DND-41 (cell line): ENCODE measurements at regions not wholly inside any gene's neighbourhood (a gene's known extent, or its start where the extent isn't known, plus 50 kb on each side); places are given as distances from the start of the nearest gene placed in this dataset.

Experiments
- ATAC-seq: fragments of 200-7000 bp; cut with Tn5 transposase; 3 replicates; pipeline ENCODE4 v1.9.1; 2021; ENCODE audit warnings: low read depth; ENCODE audit not compliant: insufficient read depth
- DNase-seq: peaks from one replicate; pipeline ENCODE4 v3.0.0-alpha.2; 2020
- H2AFZ ChIP-seq: 2 replicates; pipeline ENCODE4 v1.6.0; 2012; ENCODE audit warnings: low read depth, low read length
- H3K27ac ChIP-seq: 2 replicates; pipeline ENCODE4 v1.5.1; 2012; ENCODE audit warnings: low read length, inconsistent platforms
- H3K27me3 ChIP-seq: fragments of 200-600 bp; sonication (generic); 2 replicates; pipeline ENCODE4 v1.6.0; 2012; ENCODE audit warnings: low read length, mild to moderate bottlenecking, inconsistent platforms; ENCODE audit not compliant: insufficient read depth, poor library complexity
- H3K36me3 ChIP-seq: 2 replicates; pipeline ENCODE4 v1.5.1; 2012; ENCODE audit warnings: low read length, inconsistent platforms; ENCODE audit not compliant: insufficient read depth
- H3K4me1 ChIP-seq: 2 replicates; pipeline ENCODE4 v1.5.1; 2012; ENCODE audit warnings: mild to moderate bottlenecking, low read length; ENCODE audit not compliant: insufficient read depth
- H3K4me2 ChIP-seq: 2 replicates; pipeline ENCODE4 v1.6.0; 2012; ENCODE audit warnings: mild to moderate bottlenecking, moderate library complexity, low read length, inconsistent platforms; ENCODE audit not compliant: insufficient read depth
- H3K4me3 ChIP-seq, 2 experiments: fragments of 200-600 bp in 1 of 2; shearing (Covaris generic) in 1 of 2; 2 replicates each; pipeline ENCODE4 v1.5.1; 2012 to 2016; ENCODE audit warnings: inconsistent platforms in 2 of 2, low read length in 2 of 2, mild to moderate bottlenecking in 2 of 2, low read depth in 1 of 2, moderate library complexity in 1 of 2
- H3K79me2 ChIP-seq: 2 replicates; pipeline ENCODE4 v1.6.0; 2012; ENCODE audit warnings: low read length, inconsistent platforms; ENCODE audit not compliant: insufficient read depth
- H3K9ac ChIP-seq: 2 replicates; pipeline ENCODE4 v1.6.0; 2012; ENCODE audit warnings: low read depth, mild to moderate bottlenecking, inconsistent platforms, low read length, moderate library complexity
- H3K9me3 ChIP-seq: 2 replicates; pipeline ENCODE4 v1.5.1; 2012; ENCODE audit warnings: low read length, moderate library complexity, mild to moderate bottlenecking, inconsistent platforms; ENCODE audit not compliant: insufficient read depth, severe bottlenecking
- H4K20me1 ChIP-seq: 2 replicates; pipeline ENCODE4 v1.6.0; 2012; ENCODE audit warnings: low read length; ENCODE audit not compliant: insufficient read depth
- EZH2 ChIP-seq: IDR thresholded peaks from 3 replicates; pipeline ENCODE4 v1.6.1; 2012; ENCODE audit warnings: borderline replicate concordance, low read depth, mild to moderate bottlenecking, moderate library complexity, low read length, inconsistent platforms; ENCODE audit not compliant: severe bottlenecking
- TF ChIP-seq, protein P1 (sequence below): IDR thresholded peaks from 2 replicates; pipeline ENCODE4 v1.5.1; 2012; ENCODE audit warnings: borderline replicate concordance, low read length, moderate library complexity, mild to moderate bottlenecking; ENCODE audit not compliant: poor library complexity, severe bottlenecking; ENCODE audit errors: extremely low read depth

DNA sequence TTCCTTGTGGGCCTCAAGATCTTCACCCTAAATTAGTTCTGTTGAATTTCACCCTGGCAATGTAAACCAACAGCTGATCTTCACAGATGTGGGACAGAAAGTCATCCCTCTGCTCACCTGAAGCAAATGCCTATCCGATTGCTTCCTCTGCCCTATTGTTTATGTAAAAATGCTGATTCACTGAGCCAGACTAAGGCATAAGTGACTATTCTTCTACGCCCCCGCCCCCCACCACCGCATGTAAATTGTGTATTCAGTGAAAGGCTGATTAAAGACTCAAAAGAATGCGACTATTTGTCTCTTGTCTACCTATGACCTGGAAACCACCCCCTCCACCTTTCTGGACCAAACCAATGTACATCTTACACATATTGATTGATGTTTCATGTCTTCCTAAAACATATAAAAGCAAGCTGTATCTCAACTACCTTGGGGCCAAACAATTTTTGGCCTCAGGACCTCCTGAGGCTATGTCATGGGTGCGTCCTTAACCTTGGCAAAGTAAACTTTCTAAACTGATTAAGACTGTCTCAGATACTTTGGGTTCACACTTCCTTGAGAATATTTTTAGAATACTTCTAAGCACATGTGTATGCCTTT, 129.7 kb upstream of the BOD1 start:
- Histone ChIP-seq H3K27me3 (no peaks in the 10 kb centered on the region), H3K36me3 (no peaks in the 10 kb centered on the region), H3K4me1 (peaks cover 10% of the 10 kb centered on the region; the same call in 1 of the 2 replicates), H3K9ac (no peak overlapping the region), H3K79me2 (no peaks in the 10 kb centered on the region), H3K27ac (no peak overlapping the region), H2AFZ (no peak overlapping the region), H4K20me1 (no peaks in the 10 kb centered on the region), H3K4me2 (no peak overlapping the region), H3K9me3 (no peaks in the 10 kb centered on the region), H3K4me3 (no peak overlapping the region)
- ATAC-seq (no peak), DNase-seq (no peak)
- TF ChIP-seq EZH2 = no peak
- TF ChIP-seq, protein P1, sequence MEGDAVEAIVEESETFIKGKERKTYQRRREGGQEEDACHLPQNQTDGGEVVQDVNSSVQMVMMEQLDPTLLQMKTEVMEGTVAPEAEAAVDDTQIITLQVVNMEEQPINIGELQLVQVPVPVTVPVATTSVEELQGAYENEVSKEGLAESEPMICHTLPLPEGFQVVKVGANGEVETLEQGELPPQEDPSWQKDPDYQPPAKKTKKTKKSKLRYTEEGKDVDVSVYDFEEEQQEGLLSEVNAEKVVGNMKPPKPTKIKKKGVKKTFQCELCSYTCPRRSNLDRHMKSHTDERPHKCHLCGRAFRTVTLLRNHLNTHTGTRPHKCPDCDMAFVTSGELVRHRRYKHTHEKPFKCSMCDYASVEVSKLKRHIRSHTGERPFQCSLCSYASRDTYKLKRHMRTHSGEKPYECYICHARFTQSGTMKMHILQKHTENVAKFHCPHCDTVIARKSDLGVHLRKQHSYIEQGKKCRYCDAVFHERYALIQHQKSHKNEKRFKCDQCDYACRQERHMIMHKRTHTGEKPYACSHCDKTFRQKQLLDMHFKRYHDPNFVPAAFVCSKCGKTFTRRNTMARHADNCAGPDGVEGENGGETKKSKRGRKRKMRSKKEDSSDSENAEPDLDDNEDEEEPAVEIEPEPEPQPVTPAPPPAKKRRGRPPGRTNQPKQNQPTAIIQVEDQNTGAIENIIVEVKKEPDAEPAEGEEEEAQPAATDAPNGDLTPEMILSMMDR = no peak

DNA sequence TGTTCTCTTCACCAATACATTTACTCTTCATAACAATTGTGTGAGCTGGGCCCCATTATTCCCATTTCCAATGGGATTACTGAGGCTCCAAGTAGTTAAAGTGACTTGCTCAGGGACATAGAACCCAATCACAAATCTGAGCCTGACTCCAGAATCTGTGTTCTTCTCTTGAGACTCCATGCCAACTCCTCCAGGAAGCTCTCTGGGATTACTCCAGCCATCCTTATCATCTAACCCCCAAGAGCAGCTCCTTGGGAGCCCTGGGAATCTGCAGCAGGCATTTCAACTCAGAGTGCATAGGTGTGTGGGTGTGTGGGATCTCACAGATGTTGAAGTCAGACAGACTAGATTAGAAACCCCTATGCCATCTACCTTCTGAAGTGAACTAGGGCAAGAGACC, 131.4 kb upstream of the BOD1 start:
- H3K27ac ChIP-seq = no peak overlapping the region

DNA sequence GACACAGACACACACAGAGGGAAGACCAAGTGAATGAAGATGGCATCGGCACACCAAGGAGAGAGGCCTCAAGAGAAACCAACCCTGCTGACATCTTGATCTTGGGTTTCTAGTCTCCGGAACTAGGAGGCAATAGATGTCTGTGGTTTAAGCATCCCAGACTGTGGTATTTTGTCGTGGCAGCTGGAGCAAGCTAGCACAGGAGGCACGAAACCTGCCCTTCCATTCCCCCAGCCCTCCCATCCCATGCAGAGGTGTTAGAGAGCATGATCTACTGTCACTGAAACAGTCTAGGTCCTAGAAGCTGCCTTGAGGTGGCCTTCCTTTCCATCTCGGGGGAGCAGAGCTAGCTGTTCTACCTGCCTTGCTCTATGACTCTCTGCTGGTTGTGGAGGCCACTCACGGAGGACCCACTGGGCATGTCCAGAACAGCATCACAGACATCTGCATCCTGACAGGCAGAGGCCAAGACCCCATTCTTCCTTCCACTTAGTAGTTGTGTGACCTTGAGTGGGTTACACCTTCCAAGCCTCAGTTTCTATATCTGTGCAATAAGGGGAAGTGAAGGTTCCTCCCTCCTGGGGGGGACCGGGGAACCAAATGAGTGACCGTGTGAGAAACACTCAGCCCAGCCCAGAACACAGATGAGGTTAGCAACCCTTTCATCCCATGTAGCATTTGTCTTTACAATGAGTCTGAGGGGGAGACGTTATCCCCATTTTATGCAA, 134.3 kb upstream of the BOD1 start:
- no peaks in the 10 kb centered on the region for H4K20me1 ChIP-seq
- H3K4me3 ChIP-seq = no peak overlapping the region
- ATAC-seq = peak; percentile 88
- H3K79me2 ChIP-seq = no peaks in the 10 kb centered on the region
- no peak overlapping the region for H3K27ac ChIP-seq
- H3K4me1 ChIP-seq = no peaks in the 10 kb centered on the region
- DNase-seq = peak; percentile 31
- no peaks in the 10 kb centered on the region for H3K36me3 ChIP-seq
- H3K4me2 ChIP-seq = no peak overlapping the region
- no peaks in the 10 kb centered on the region for H3K27me3 ChIP-seq
- no peak overlapping the region for H3K9ac ChIP-seq
- H2AFZ ChIP-seq = no peak overlapping the region
- H3K9me3 ChIP-seq = no peaks in the 10 kb centered on the region
- TF ChIP-seq EZH2 = no peak
- TF ChIP-seq, protein P1 = no peak

More for the DNA sequence above, 131.4 kb upstream of the BOD1 start:
- H3K9me3 ChIP-seq = no peaks in the 10 kb centered on the region
- H2AFZ ChIP-seq = no peak overlapping the region
- no peaks in the 10 kb centered on the region for H4K20me1 ChIP-seq
- no peaks in the 10 kb centered on the region for H3K79me2 ChIP-seq
- no peaks in the 10 kb centered on the region for H3K27me3 ChIP-seq
- no peak for ATAC-seq
- DNase-seq = no peak
- H3K4me2 ChIP-seq = no peak overlapping the region
- no peak for TF ChIP-seq EZH2
- TF ChIP-seq, protein P1 = no peak
- H3K9ac ChIP-seq = no peak overlapping the region
- H3K4me3 ChIP-seq = no peak overlapping the region
- H3K4me1 ChIP-seq = peaks cover 10% of the 10 kb centered on the region; the same call in 1 of the 2 replicates
- H3K36me3 ChIP-seq = no peaks in the 10 kb centered on the region
